ENCODE measurements at regions not wholly inside any gene's neighbourhood (a gene's known extent, or its start where the extent isn't known, plus 50 kb on each side); places are given as distances from the start of the nearest gene placed in this dataset.
"Not testable (repeated sequence)": the region's sequence is repeated elsewhere in the genome, so short reads cannot be mapped to it uniquely, and the experiment has no call there.

GRCh38 chr14:19163891-19164290 lies 196.7 kb downstream of the POTEM start:
- H3K4me1 ChIP-seq (ENCODE audit: control insufficient read depth in 2 of 2, insufficient read depth in 1 of 2, low read depth in 1 of 2, low read length in 2 of 2); H3K4me3 ChIP-seq (ENCODE audit: low read length in 2 of 2); H4K8ac ChIP-seq (ENCODE audit: low read depth, low read length); H3K79me1 ChIP-seq (ENCODE audit: low read depth, low read length); H2BK12ac ChIP-seq (ENCODE audit: low read length); H3K4ac ChIP-seq (ENCODE audit: low read length); H3K18ac ChIP-seq (ENCODE audit: low read length); H3K27me3 ChIP-seq (ENCODE audit: control insufficient read depth in 3 of 3, insufficient read depth in 3 of 3, low read depth in 1 of 3, low read length in 3 of 3); H3K36me3 ChIP-seq (replicated peaks in 1 of 2; ENCODE audit: control insufficient read depth in 2 of 2, insufficient read depth in 2 of 2, low read length in 2 of 2); H2BK15ac ChIP-seq (ENCODE audit: low read length); H2AK5ac ChIP-seq (ENCODE audit: low read depth, low read length); H3K27ac ChIP-seq (replicated peaks; ENCODE audit: low read length); H3K23ac ChIP-seq (ENCODE audit: low read depth, low read length, poor library complexity); H2BK5ac ChIP-seq (ENCODE audit: low read length); H4K91ac ChIP-seq (ENCODE audit: low read depth, low read length, poor library complexity); H3K4me2 ChIP-seq (ENCODE audit: insufficient read depth, low read length, poor library complexity, severe bottlenecking); H2AFZ ChIP-seq (ENCODE audit: low read length); H3K9me3 ChIP-seq (replicated peaks in 1 of 2; ENCODE audit: control insufficient read depth in 2 of 2, insufficient read depth in 1 of 2, low read depth in 1 of 2, low read length in 2 of 2); H3K14ac ChIP-seq (ENCODE audit: low read length); DNase-seq (ENCODE audit: low spot score); H2BK120ac ChIP-seq (ENCODE audit: low read depth, low read length); H3K9ac ChIP-seq (ENCODE audit: low read depth, low read length, poor library complexity): not testable (repeated sequence)
- WGBS, 2 donors (ENCODE audit: extremely low coverage in 2 of 2, insufficient read length in 2 of 2, insufficient replicate concordance in 1 of 2), result no CpG with 5 or more reads among the region's 2 CpGs

GRCh38 chr14:19164426-19164825 lies 197.2 kb downstream of the POTEM start:
- not testable (repeated sequence) for H3K9me3 ChIP-seq (replicated peaks in 1 of 2; ENCODE audit: control insufficient read depth in 2 of 2, insufficient read depth in 1 of 2, low read depth in 1 of 2, low read length in 2 of 2); H3K14ac ChIP-seq (ENCODE audit: low read length); H3K36me3 ChIP-seq (replicated peaks in 1 of 2; ENCODE audit: control insufficient read depth in 2 of 2, insufficient read depth in 2 of 2, low read length in 2 of 2); H3K4me2 ChIP-seq (ENCODE audit: insufficient read depth, low read length, poor library complexity, severe bottlenecking); H4K8ac ChIP-seq (ENCODE audit: low read depth, low read length); H3K4me3 ChIP-seq (ENCODE audit: low read length in 2 of 2); H2BK120ac ChIP-seq (ENCODE audit: low read depth, low read length); H2AFZ ChIP-seq (ENCODE audit: low read length); H3K79me1 ChIP-seq (ENCODE audit: low read depth, low read length); H3K27me3 ChIP-seq (ENCODE audit: control insufficient read depth in 3 of 3, insufficient read depth in 3 of 3, low read depth in 1 of 3, low read length in 3 of 3); H2BK15ac ChIP-seq (ENCODE audit: low read length); H3K27ac ChIP-seq (replicated peaks; ENCODE audit: low read length); H3K23ac ChIP-seq (ENCODE audit: low read depth, low read length, poor library complexity); H3K4ac ChIP-seq (ENCODE audit: low read length); H2BK5ac ChIP-seq (ENCODE audit: low read length); H2BK12ac ChIP-seq (ENCODE audit: low read length); H3K9ac ChIP-seq (ENCODE audit: low read depth, low read length, poor library complexity); H3K18ac ChIP-seq (ENCODE audit: low read length); H3K4me1 ChIP-seq (ENCODE audit: control insufficient read depth in 2 of 2, insufficient read depth in 1 of 2, low read depth in 1 of 2, low read length in 2 of 2); H2AK5ac ChIP-seq (ENCODE audit: low read depth, low read length); H4K91ac ChIP-seq (ENCODE audit: low read depth, low read length, poor library complexity); DNase-seq (ENCODE audit: low spot score)
- no CpG with 5 or more reads among the region's 1 CpG for WGBS, 2 donors (ENCODE audit: extremely low coverage in 2 of 2, insufficient read length in 2 of 2, insufficient replicate concordance in 1 of 2)

GRCh38 chr14:19166056-19166455 lies 198.8 kb downstream of the POTEM start:
- H2BK12ac ChIP-seq (ENCODE audit: low read length); H3K4me2 ChIP-seq (ENCODE audit: insufficient read depth, low read length, poor library complexity, severe bottlenecking); H2BK120ac ChIP-seq (ENCODE audit: low read depth, low read length); H3K23ac ChIP-seq (ENCODE audit: low read depth, low read length, poor library complexity); H4K91ac ChIP-seq (ENCODE audit: low read depth, low read length, poor library complexity); H3K27me3 ChIP-seq (ENCODE audit: control insufficient read depth in 3 of 3, insufficient read depth in 3 of 3, low read depth in 1 of 3, low read length in 3 of 3); H2AFZ ChIP-seq (ENCODE audit: low read length); H3K36me3 ChIP-seq (replicated peaks in 1 of 2; ENCODE audit: control insufficient read depth in 2 of 2, insufficient read depth in 2 of 2, low read length in 2 of 2); H3K14ac ChIP-seq (ENCODE audit: low read length); H3K4me1 ChIP-seq (ENCODE audit: control insufficient read depth in 2 of 2, insufficient read depth in 1 of 2, low read depth in 1 of 2, low read length in 2 of 2); H4K8ac ChIP-seq (ENCODE audit: low read depth, low read length); H2BK5ac ChIP-seq (ENCODE audit: low read length); H3K9ac ChIP-seq (ENCODE audit: low read depth, low read length, poor library complexity); H3K4me3 ChIP-seq (ENCODE audit: low read length in 2 of 2); H2AK5ac ChIP-seq (ENCODE audit: low read depth, low read length); DNase-seq (ENCODE audit: low spot score); H3K27ac ChIP-seq (replicated peaks; ENCODE audit: low read length); H3K79me1 ChIP-seq (ENCODE audit: low read depth, low read length); H3K9me3 ChIP-seq (replicated peaks in 1 of 2; ENCODE audit: control insufficient read depth in 2 of 2, insufficient read depth in 1 of 2, low read depth in 1 of 2, low read length in 2 of 2); H3K4ac ChIP-seq (ENCODE audit: low read length); H3K18ac ChIP-seq (ENCODE audit: low read length); H2BK15ac ChIP-seq (ENCODE audit: low read length): not testable (repeated sequence)
- WGBS, 2 donors (ENCODE audit: extremely low coverage in 2 of 2, insufficient read length in 2 of 2, insufficient replicate concordance in 1 of 2), result no CpG with 5 or more reads among the region's 3 CpGs

GRCh38 chr14:19167454-19168190 lies 200.4 kb downstream of the POTEM start:
- not testable (repeated sequence) for H3K9ac ChIP-seq (ENCODE audit: low read depth, low read length, poor library complexity); H2AFZ ChIP-seq (ENCODE audit: low read length); H3K9me3 ChIP-seq (replicated peaks in 1 of 2; ENCODE audit: control insufficient read depth in 2 of 2, insufficient read depth in 1 of 2, low read depth in 1 of 2, low read length in 2 of 2); H4K91ac ChIP-seq (ENCODE audit: low read depth, low read length, poor library complexity); H3K4me3 ChIP-seq (ENCODE audit: low read length in 2 of 2); H2BK5ac ChIP-seq (ENCODE audit: low read length); DNase-seq (ENCODE audit: low spot score); H2BK12ac ChIP-seq (ENCODE audit: low read length); H3K27me3 ChIP-seq (ENCODE audit: control insufficient read depth in 3 of 3, insufficient read depth in 3 of 3, low read depth in 1 of 3, low read length in 3 of 3); H2BK15ac ChIP-seq (ENCODE audit: low read length); H4K8ac ChIP-seq (ENCODE audit: low read depth, low read length); H3K18ac ChIP-seq (ENCODE audit: low read length); H3K4ac ChIP-seq (ENCODE audit: low read length); H3K4me2 ChIP-seq (ENCODE audit: insufficient read depth, low read length, poor library complexity, severe bottlenecking); H3K36me3 ChIP-seq (replicated peaks in 1 of 2; ENCODE audit: control insufficient read depth in 2 of 2, insufficient read depth in 2 of 2, low read length in 2 of 2); H3K27ac ChIP-seq (replicated peaks; ENCODE audit: low read length); H3K4me1 ChIP-seq (ENCODE audit: control insufficient read depth in 2 of 2, insufficient read depth in 1 of 2, low read depth in 1 of 2, low read length in 2 of 2); H3K79me1 ChIP-seq (ENCODE audit: low read depth, low read length); H2AK5ac ChIP-seq (ENCODE audit: low read depth, low read length); H2BK120ac ChIP-seq (ENCODE audit: low read depth, low read length); H3K23ac ChIP-seq (ENCODE audit: low read depth, low read length, poor library complexity); H3K14ac ChIP-seq (ENCODE audit: low read length)
- no CpG with 5 or more reads among the region's 8 CpGs for WGBS, 2 donors (ENCODE audit: extremely low coverage in 2 of 2, insufficient read length in 2 of 2, insufficient replicate concordance in 1 of 2)
